ENCODE measurements at regions not wholly inside any gene's neighbourhood (a gene's known extent, or its start where the extent isn't known, plus 50 kb on each side); places are given as distances from the start of the nearest gene placed in this dataset.

GRCh38 chr3:106797461-106797860 lies 579.8 kb upstream of the CCDC54 start:
- DNase-seq = no peak

- no peak for DNase-seq
Observed at GRCh38 chr3:106805625-106806024, 571.6 kb upstream of the CCDC54 start.

- DNase-seq = no peak
Observed at GRCh38 chr3:106806964-106807363, 570.3 kb upstream of the CCDC54 start.

- no peak for DNase-seq
Observed at GRCh38 chr3:106809041-106809440, 568.2 kb upstream of the CCDC54 start.

GRCh38 chr3:106809623-106810299 lies 567.5 kb upstream of the CCDC54 start:
- DNase-seq = no peak

- no peak for DNase-seq
Observed at GRCh38 chr3:106810300-106810875, 566.9 kb upstream of the CCDC54 start.

GRCh38 chr3:106811376-106811775 lies 565.9 kb upstream of the CCDC54 start:
- no peak for DNase-seq

GRCh38 chr3:106813742-106814141 lies 563.5 kb upstream of the CCDC54 start:
- DNase-seq = no peak

GRCh38 chr3:106814231-106814630 lies 563.0 kb upstream of the CCDC54 start:
- DNase-seq = no peak

- no peak for DNase-seq
Observed at GRCh38 chr3:106816838-106817237, 560.4 kb upstream of the CCDC54 start.

GRCh38 chr3:106817706-106818105 lies 559.5 kb upstream of the CCDC54 start:
- DNase-seq = no peak

- DNase-seq = no peak
Observed at GRCh38 chr3:106819440-106819839, 557.8 kb upstream of the CCDC54 start.

- DNase-seq = no peak
Observed at GRCh38 chr3:106820726-106821362, 556.4 kb upstream of the CCDC54 start.

GRCh38 chr3:106821801-106822200 lies 555.4 kb upstream of the CCDC54 start:
- no peak for DNase-seq

GRCh38 chr3:106822204-106822603 lies 555.0 kb upstream of the CCDC54 start:
- no peak for DNase-seq

- DNase-seq = no peak
Observed at GRCh38 chr3:106823701-106824100, 553.5 kb upstream of the CCDC54 start.

GRCh38 chr3:106824856-106825255 lies 552.4 kb upstream of the CCDC54 start:
- DNase-seq = no peak

- no peak for DNase-seq
Observed at GRCh38 chr3:106825962-106826605, 551.2 kb upstream of the CCDC54 start.

GRCh38 chr3:106826791-106827311 lies 550.4 kb upstream of the CCDC54 start:
- DNase-seq = no peak

- DNase-seq = no peak
Observed at GRCh38 chr3:106827515-106828213, 549.6 kb upstream of the CCDC54 start.

GRCh38 chr3:106829206-106829605 lies 548.0 kb upstream of the CCDC54 start:
- DNase-seq = no peak

- DNase-seq = no peak
Observed at GRCh38 chr3:106830334-106830733, 546.9 kb upstream of the CCDC54 start.

- no peak for DNase-seq
Observed at GRCh38 chr3:106836906-106837305, 540.3 kb upstream of the CCDC54 start.

All from stimulated activated CD4-positive, alpha-beta T cell treated with anti-CD3 and anti-CD28 coated beads, Interleukin-2, amount 100 ng/mL, for 24 hours (primary cell).